Erythroblast (primary cell): ENCODE measurements at regions not wholly inside any gene's neighbourhood (a gene's known extent, or its start where the extent isn't known, plus 50 kb on each side); places are given as distances from the start of the nearest gene placed in this dataset.

ENCODE experiments used
- GATA1 ChIP-seq: IDR thresholded peaks from 2 replicates; pipeline ENCODE4 v1.6.1; 2011; ENCODE audit warnings: low read depth, mild to moderate bottlenecking, control low read depth, low read length, moderate library complexity
- POLR2A ChIP-seq: IDR thresholded peaks from 2 replicates; pipeline ENCODE4 v1.6.1; 2011; ENCODE audit warnings: mild to moderate bottlenecking, low read length

GRCh38 chr17:17424552-17424951 lies 52.2 kb upstream of the MED9 start:
- TF ChIP-seq POLR2A: no peak
- no peak for TF ChIP-seq GATA1
